Uterus (tissue), 3 donors: ENCODE measurements at regions not wholly inside any gene's neighbourhood (a gene's known extent, or its start where the extent isn't known, plus 50 kb on each side); places are given as distances from the start of the nearest gene placed in this dataset.

ENCODE experiments used
- DNase-seq, 2 donors: peaks; one replicate each; pipeline ENCODE4 v3.0.0-alpha.2; 2019 to 2020
- H3K27ac ChIP-seq, 2 donors: fragments of 200-600 bp; sonication (generic); 1 replicate in 1 of 2; 2 replicates in 1 of 2; pipeline ENCODE4 v1.5.1; 2016 to 2018
- H3K27me3 ChIP-seq, 2 donors: fragments of 200-600 bp; sonication (generic); one replicate each; pipeline ENCODE4 v1.5.1; 2018 to 2019; ENCODE audit warnings: control low read depth in 1 of 2
- H3K36me3 ChIP-seq, 2 donors: fragments of 200-600 bp; sonication (generic); one replicate each; pipeline ENCODE4 v1.5.1; 2019; ENCODE audit warnings: control low read depth in 1 of 2
- H3K4me1 ChIP-seq, 2 donors: fragments of 200-600 bp; sonication (generic); one replicate each; pipeline ENCODE4 v1.5.1; 2018 to 2019; ENCODE audit warnings: control low read depth in 1 of 2
- H3K4me3 ChIP-seq, 2 donors: fragments of 200-600 bp; sonication (generic); 1 replicate in 1 of 2; 2 replicates in 1 of 2; pipeline ENCODE4 v1.5.1; 2018 to 2019; ENCODE audit warnings: mild to moderate bottlenecking in 1 of 2
- H3K9me3 ChIP-seq, 2 donors: fragments of 200-600 bp; sonication (generic); one replicate each; pipeline ENCODE4 v1.5.1; 2019; ENCODE audit warnings: control low read depth in 1 of 2
- CTCF ChIP-seq, 4 experiments: fragments of 200-600 bp in 2 of 4; fragments of 450-650 bp in 2 of 4; sonication (generic) in 2 of 4; IDR thresholded peaks; one replicate each; pipeline ENCODE4 v1.5.1; 2016 to 2019; ENCODE audit warnings: antibody characterized with exemption in 4 of 4, mild to moderate bottlenecking in 2 of 4, moderate library complexity in 1 of 4
- POLR2A ChIP-seq, 2 donors: fragments of 450-650 bp; IDR thresholded peaks; one replicate each; pipeline ENCODE4 v1.6.1; 2016; ENCODE audit warnings: antibody characterized with exemption in 2 of 2, mild to moderate bottlenecking in 1 of 2, moderate library complexity in 1 of 2
- intact Hi-C: fragments of 100-400 bp; cut with DNase I; formaldehyde crosslinking; loops from one replicate; pipeline ENCODE4 v1.15.1; 2023; ENCODE audit warnings: low total_unique reads
- donor health status: DM: yes; HTN: yes; CAD: no.

DNA sequence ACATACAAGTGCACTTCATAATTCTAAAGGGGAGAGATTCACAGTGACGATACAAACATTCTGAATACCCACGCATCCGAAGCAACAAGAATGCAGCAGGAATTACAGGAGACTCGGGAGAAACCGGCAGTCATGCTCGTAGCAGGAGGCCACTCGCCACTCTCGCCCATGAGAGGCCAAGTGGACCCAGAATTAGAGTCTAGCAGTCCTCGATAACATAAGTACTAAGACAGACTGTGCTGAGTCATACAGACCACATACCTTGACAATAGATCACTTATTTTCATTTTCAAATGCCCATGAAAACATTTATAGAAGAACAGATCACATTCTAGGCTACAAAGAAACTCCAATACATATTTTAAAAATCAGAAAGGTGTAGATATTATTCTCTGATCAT, 299.1 kb upstream of the TSHZ3 start:
- no peak for DNase-seq
- Histone ChIP-seq H3K27me3 (no peaks in the 10 kb centered on the region), H3K4me1 (no peaks in the 10 kb centered on the region), H3K36me3 (no peaks in the 10 kb centered on the region), H3K9me3 (no peaks in the 10 kb centered on the region), H3K27ac (no peak overlapping the region), H3K4me3 (no peak overlapping the region)
- TF ChIP-seq POLR2A (IDR thresholded peaks at IDR 0.05) (no peak), CTCF (IDR thresholded peaks at IDR 0.05) (no peak)
- intact Hi-C loops = no loop called here

DNA sequence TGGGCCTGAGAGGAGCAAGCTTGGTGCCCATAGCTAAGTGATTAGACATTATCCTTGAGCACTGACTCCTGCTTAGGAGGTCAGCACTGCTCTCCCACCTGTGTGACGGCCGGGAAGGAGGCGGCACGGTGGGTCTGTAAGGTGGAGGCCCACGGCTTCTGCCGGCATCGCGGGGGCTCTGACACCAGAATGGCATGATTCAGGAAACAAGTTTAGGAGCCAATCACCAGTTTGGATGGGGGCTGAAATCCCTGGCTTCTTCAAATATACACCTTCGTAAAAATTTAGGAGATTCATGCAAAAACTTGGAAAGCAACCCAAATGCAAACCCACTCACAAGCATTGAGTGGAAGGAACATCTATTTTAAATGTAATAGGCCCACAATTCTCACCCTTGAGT, 307.3 kb upstream of the TSHZ3 start:
- no peak for TF ChIP-seq POLR2A (IDR thresholded peaks at IDR 0.05)
- TF ChIP-seq CTCF (IDR thresholded peaks at IDR 0.05) = no peak
- no peak for DNase-seq

GRCh38 chr19:31658993-31659896, 310.0 kb upstream of the TSHZ3 start:
- H3K36me3 ChIP-seq = no peaks in the 10 kb centered on the region
- no peaks in the 10 kb centered on the region for H3K27me3 ChIP-seq
- H3K4me3 ChIP-seq = no peak overlapping the region
- DNase-seq = no peak
- H3K4me1 ChIP-seq = no peaks in the 10 kb centered on the region
- intact Hi-C loops = no loop called here
- TF ChIP-seq POLR2A (IDR thresholded peaks at IDR 0.05) (no peak), CTCF (IDR thresholded peaks at IDR 0.05) (no peak)
- no peak overlapping the region for H3K27ac ChIP-seq
- no peaks in the 10 kb centered on the region for H3K9me3 ChIP-seq

More for the DNA sequence above, 307.3 kb upstream of the TSHZ3 start:
- no peaks in the 10 kb centered on the region for H3K36me3 ChIP-seq
- no peaks in the 10 kb centered on the region for H3K9me3 ChIP-seq
- H3K4me1 ChIP-seq = no peaks in the 10 kb centered on the region
- no peak overlapping the region for H3K4me3 ChIP-seq
- no peak overlapping the region for H3K27ac ChIP-seq
- intact Hi-C loops = no loop called here
- no peaks in the 10 kb centered on the region for H3K27me3 ChIP-seq

- no peaks in the 10 kb centered on the region for H3K4me1 ChIP-seq
- H3K4me3 ChIP-seq = no peak overlapping the region
- H3K27ac ChIP-seq = no peak overlapping the region
- H3K9me3 ChIP-seq = no peaks in the 10 kb centered on the region
- DNase-seq = no peak
- H3K36me3 ChIP-seq = no peaks in the 10 kb centered on the region
- intact Hi-C loops = no loop called here
- no peaks in the 10 kb centered on the region for H3K27me3 ChIP-seq
- no peak for TF ChIP-seq CTCF (IDR thresholded peaks at IDR 0.05)
- no peak for TF ChIP-seq POLR2A (IDR thresholded peaks at IDR 0.05)
Observed at GRCh38 chr19:31659897-31660210, 310.6 kb upstream of the TSHZ3 start.

- DNase-seq = no peak
- Histone ChIP-seq H3K27me3 (no peaks in the 10 kb centered on the region), H3K9me3 (no peaks in the 10 kb centered on the region), H3K4me1 (no peaks in the 10 kb centered on the region), H3K36me3 (no peaks in the 10 kb centered on the region), H3K27ac (no peak overlapping the region), H3K4me3 (no peak overlapping the region)
- intact Hi-C loops = no loop called here
- no peak for TF ChIP-seq POLR2A (IDR thresholded peaks at IDR 0.05)
- no peak for TF ChIP-seq CTCF (IDR thresholded peaks at IDR 0.05)
Observed at GRCh38 chr19:31664096-31664495, 314.9 kb upstream of the TSHZ3 start.
